Iris pigment epithelial cell (primary cell): ENCODE measurements at regions not wholly inside any gene's neighbourhood (a gene's known extent, or its start where the extent isn't known, plus 50 kb on each side); places are given as distances from the start of the nearest gene placed in this dataset.
A peak's percentile ranks its signal among the peaks of the same experiment; 100 is the strongest.

Source experiments
- DNase-seq: peaks from one replicate; pipeline ENCODE4 v3.0.0-alpha.2; 2011; ENCODE audit warnings: low read depth

DNA sequence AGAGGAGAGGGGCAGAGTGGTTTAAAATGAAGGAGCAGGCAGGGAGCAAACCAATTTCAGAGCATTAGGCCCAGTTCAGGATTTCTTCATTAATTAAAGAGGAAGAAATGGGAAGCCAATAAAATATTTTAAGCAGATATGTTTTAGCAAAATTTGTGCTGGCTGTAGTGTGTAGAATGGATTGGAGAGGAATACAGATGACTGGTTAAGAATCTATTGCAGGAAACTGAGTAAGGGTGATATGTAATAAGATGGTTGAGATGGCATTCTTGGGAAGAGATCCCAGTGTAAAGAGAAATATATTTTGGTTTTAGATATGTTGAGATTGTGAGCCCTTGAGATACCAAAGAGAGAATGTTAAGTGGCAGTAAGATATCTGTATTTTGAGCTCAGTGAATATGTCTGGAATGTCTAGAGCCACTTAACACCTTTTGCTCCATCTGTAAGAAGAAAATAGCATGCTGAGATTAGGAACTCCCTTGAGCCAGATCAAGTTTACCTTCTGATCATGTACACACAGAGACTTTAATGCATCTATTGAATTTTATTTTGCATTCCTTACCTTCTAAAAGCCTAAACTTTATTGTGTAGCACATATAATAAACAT is 79.5 kb upstream of the SLC27A6 start:
- DNase-seq, result no peak

DNA sequence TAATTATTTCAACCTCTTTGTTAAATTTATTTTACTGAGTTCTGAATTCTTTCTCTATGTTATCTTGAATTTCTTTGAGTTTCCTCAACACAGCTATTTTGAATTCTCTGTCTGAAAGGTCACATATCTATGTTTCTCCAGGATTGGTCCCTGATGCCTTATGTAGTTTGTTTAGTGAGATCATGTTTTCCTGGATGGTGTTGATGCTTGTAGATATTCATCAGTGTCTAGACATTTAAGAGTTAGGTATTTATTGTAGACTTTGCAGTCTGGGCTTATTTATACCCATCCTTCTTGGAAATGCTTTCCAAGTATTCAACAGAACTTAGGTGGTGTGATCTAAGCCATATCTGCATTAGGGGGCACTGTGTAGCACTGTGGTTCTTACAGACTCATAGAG is 70.2 kb upstream of the SLC27A6 start:
- DNase-seq, result no peak

DNA sequence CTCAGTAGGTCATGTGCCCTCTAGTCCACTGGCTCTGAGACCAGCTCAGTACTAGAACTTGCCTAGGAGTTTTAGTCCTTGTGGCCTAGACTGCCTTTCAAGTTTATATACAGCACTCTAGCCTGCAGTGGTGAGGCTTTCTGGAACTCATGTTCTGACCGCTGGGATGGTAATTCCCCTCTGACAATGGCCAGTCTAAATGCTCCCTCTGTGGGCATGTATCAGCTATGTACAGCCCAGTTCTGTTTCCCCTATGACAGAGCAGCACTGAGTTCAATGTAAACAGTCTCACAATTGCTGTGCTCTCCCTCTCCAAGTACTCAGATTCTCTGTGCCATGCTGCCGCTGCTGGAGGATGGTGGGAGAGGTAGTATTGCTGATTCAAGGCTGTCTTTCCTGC is 68.6 kb upstream of the SLC27A6 start:
- DNase-seq, result no peak

DNA sequence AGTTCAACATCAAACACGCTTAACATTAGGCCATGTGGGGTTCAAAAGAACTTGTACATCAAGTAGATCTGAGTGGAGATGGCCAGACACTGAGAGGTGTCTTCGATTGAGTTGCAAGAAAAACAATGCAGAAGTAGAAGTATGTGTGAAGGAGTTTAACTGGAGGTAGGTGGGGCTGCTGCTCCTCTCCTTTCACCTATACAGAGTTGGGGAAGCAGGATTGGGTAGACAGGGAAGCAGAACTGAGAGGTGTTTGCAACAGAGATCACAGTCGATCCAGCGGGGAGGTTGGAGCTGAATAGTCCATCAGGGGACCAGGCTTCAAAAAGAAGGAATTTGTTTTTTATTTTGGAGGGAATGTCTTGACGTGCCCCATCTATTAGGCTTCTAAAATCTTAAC is 61.7 kb upstream of the SLC27A6 start:
- no peak for DNase-seq

DNA sequence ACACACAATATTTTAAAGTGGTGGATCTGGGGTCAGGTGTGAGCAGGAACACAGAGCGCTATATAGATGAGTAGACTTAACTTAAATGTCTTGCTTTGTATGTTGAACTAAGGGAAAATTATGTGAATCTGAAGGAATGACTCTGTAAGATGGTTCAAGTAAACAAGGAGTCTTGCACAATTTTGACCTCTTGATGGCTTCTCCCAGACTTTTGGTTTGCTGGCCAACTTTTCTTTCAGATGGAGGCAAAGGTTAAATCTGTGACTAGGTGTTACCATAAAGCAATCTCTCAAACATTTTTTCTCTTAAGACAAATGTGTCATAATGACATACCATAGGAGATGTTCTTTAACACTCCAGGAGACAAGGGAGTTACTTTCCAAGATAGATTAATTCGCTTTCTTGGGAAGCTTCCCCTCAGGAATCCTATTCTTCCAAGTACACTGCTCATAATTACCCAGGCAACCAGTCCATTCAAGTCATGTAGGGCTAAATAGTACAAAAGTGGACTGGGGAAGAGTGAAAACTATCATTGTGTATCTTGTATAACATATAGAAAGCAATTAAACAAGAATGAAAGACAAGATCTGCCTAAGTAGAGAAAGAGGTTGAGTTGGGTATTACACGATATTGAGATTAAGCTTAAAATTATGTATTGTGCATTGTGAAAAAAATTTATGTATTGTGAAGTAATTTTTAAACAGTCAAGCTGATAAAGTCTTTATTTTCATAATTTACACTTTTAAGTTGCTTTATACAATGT is 60.3 kb upstream of the SLC27A6 start:
- DNase-seq, result peak; percentile 12

DNA sequence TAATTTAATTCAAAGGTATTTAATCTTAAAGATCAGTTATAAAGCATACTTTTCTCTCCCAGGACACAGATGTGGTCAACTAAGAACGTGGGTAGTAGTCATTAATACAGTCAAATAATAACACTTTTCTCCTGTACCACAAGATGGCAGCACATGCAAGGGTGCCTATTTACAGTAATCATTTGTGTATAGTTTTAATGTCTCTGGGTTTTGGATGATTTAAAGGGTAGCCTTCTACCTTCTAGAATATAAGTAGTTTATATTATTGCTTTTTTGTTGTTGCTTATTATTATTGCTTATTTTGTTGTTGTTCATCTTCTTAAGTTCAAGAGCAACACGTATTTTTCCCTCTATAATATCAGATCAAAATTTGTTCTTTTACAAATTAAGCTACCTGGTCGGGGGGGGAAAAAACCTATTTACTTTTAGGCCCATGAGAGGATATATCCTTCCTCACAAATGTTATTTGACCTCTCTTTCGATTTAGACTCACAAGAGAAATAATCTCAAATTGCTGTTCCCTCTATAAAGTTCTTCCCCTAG is 59.6 kb upstream of the SLC27A6 start:
- peak; percentile 60 for DNase-seq

DNA sequence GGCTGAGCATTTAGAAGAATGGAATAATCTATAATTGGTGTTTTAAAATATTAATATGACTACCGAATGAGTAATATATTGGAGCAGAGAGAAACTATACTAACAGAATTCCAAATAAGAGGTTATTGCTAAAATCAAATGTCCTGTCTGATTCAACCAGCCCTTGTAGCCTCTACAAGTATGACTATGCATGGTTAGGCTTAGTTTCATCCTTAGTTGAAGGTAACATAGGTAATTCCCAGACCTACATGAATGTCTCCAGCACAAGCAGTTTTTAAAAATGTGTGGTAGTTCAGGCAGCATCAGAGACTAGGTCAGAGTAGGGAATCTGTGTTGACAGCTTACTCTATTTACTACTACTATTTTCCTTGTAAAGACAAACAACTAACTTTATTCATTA is 51.7 kb upstream of the SLC27A6 start:
- DNase-seq, result no peak
